Retina (tissue), 1 donor: ENCODE measurements at regions not wholly inside any gene's neighbourhood (a gene's known extent, or its start where the extent isn't known, plus 50 kb on each side); places are given as distances from the start of the nearest gene placed in this dataset.
A peak's percentile ranks its signal among the peaks of the same experiment; 100 is the strongest.

Experiments
- DNase-seq: peaks from one replicate; pipeline ENCODE4 v3.0.0-alpha.2; 2016

DNA sequence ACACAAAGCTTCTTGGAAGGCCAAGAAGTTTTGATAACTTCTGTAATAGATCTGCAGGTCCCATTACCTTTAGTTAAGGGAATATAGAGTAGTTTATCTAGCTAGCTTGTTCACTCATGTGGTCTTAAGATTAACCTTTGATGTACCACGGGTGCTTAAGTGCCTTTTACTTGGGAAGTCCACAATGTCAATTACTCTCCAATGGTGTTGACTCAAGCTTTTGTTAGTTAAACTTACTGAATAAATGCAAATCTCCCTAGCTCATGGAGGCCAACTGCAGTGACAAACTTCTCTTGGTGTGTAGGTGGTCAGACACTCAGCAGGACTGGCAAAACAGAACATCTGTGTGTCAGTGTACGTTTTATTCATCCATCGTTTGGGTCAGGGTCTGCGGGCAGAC, 501.5 kb downstream of the ELAVL2 start:
- no peak for DNase-seq

DNA sequence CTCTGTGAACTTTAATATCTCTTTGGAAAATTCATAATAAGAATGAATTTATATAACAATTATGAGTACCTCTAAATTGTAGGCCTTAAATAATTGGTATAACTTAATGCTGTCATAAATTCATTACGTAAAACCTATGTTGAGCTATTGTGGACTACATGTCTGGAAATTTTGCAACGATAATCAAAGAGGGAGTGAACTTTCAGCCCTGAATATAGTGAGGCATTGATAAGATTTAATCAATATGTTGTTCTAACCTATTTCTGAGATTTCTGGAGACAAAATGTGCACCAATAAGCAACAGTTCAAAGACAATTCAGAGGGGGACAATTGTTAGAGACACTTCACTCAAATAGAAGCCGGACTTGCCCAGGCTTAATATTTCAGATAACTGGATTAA, 499.4 kb downstream of the ELAVL2 start:
- DNase-seq = no peak

DNA sequence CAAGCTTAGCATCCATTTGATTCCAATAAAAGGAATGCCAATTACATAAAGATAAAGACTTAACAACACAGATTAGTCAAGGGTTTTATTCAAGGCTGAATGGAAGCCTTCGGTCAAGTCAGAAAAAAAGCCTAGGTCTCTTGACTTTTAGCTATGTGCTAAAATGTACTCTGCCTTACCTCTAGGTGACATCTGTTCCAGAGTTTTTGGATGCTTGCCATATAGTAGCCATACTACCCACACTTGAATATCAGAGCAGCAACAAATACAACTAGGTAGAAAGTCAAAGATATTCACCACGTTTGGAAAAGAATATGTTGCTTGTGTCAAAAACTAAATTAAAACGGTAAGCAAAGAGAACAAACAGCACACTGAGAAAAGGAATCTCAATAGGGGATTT, 484.7 kb downstream of the ELAVL2 start:
- DNase-seq = no peak

DNA sequence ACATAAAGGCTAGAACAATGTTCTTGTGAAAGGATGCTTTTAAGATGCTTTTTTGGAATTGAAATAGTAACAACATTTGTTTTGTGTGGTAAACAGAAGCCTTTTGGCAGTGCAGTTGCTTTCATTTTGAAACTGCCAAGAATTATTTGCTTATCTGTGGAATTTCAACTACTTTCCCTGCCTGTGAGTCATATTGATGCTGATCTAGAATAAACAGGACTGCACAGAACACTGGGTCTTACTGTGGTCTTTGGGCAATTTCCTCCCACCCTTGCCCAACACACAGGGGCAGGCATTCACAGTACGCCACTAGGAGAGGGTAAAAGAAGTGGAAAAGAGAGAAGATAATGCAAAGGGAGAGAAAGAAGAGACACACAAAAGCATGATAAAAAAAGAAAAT, 483.7 kb downstream of the ELAVL2 start:
- no peak for DNase-seq

DNA sequence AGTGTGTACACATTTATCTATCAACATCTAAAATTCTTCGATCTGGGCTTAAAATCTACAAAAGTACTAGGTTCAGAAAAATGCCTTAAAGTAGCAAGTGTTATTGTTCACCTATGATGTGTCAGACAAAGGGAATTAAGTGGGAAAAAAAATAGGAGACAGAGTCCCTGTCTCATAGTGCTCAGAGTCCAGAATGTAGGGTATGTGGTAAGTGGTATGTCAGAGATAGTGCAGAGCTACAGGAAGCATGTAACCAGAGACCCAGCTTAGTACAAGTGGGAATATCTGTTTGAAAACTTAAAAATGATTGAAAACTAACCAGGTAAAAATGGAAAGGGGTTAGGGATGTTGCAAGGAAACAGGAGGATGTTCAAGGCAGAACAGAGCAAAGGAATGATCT, 482.8 kb downstream of the ELAVL2 start:
- no peak for DNase-seq

DNA sequence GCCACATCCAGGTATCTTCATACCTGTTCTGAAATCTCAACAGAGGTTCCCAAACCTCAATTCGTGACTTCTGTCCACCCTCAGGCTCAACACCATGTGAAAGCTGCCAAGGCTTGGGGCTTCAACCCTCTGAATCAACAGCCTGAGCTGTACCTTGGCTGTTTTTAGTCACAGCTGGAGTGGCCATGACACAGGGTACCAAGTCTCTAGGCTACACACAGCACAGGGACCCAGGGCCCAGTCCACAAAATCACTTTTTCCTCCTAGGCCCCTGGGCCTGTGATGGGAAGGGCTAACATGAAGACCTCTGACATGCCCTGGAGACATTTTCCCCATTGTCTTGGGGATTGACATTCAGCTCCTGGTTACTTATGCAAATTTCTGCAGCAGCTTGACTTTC, 464.9 kb downstream of the ELAVL2 start:
- no peak for DNase-seq

DNA sequence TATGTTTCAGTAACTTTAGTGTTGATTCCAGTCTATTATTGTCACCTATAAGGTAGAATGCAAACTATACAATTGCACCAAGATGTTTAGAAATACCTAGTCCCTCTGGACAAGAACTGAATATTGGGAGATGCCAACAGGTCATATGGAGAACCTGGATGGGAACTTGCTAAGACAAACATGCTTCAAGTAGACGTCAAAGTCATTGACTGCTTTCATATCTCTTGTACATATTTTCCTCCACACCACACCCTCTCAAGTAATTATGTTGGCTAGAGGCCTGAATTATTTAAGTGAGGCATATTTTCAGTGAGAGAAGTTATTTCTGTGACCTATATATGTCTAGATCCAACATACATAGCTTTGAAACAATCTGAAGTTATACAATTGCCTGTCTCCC, 453.3 kb downstream of the ELAVL2 start:
- no peak for DNase-seq

DNA sequence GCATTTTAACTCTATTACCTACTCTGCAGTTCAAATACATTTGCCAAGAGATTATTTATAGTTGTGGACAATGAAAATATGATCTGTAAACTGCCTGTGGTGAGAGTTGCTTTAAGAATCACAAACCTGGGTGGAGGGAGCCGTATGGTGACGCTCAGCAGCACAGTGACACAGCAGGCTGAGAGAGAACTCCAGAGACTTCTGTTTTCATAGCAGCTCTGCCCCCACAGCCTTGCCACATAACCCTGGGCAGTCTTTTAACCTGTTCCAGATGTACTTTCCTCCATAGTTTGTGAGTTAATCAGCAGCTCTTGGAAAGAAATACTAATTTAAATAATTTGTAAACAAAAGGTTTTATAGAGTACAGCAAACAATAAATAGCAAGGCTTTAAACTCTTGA, 450.5 kb downstream of the ELAVL2 start:
- no peak for DNase-seq

DNA sequence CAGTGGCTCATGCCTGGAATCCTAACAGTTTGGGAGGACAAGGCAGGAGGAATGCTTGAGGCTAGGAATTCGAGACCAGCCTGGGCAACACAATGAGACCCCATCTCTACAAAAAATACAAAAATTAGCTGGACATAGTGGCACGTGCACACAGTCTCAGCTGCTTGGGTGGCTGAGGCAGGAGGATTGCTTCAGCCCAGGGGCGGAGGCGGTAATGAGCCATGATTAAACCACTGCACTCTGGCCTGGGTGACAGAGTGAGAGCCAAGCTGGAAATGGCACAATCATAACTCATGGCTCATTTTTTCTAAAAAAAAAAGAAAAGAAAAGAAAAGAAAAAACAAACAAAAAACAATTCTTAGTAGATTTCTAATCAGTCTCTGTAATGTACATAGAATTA, 446.2 kb downstream of the ELAVL2 start:
- no peak for DNase-seq

DNA sequence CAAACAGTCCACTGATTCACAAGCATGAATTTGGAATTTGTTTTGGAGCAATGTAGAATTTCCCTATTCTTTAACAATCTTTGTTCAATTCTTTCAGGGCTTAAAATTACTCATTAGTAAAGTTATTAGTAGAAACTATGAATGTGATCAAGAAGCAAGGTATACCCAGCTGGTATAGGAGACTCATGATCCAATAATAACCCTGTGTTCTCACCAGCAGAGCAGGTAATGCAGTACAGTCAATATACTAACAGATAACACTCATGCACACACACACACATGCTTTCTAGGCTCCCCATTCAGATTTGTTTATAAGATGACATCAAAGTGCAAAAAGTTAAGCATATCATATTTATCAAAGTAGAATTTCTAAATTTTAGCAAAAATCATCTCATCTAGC, 445.2 kb downstream of the ELAVL2 start:
- DNase-seq = no peak

DNA sequence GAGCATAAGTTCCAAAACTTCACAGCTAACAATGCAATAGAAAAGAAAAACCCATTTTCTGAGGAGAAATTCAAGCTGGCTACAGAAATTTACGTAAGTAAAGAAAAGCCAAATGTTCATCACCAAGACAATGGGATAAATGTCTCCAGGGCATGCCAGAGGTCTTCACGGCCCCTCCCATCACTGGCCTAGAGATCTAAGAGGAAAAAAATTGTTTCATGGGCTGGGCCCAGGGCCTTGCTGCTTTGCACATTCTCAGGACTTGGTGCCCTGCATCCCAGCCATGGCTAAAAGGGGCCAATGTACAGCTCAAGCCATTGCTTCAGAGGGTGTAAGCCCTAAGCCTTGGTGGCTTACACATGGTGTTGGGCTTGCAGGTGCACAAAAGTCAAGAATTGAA, 443.6 kb downstream of the ELAVL2 start:
- no peak for DNase-seq

DNA sequence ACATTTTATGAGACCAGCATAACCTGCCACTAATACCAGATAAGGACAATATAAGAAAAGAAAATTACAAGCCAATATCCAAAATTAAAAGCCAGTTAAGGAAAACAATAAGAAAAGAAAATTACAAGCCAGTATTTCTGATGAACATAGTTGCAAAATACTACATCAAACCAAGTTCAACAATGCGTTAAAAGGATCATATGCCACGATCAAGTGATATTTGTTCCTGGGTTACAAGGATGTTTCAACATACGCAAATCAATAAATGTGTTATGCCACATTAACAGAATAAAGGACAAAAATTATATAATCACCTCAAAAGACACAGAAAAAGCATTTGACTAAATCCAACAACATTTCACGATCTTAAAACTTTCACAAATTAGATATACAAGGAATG, 431.9 kb downstream of the ELAVL2 start:
- DNase-seq = no peak

DNA sequence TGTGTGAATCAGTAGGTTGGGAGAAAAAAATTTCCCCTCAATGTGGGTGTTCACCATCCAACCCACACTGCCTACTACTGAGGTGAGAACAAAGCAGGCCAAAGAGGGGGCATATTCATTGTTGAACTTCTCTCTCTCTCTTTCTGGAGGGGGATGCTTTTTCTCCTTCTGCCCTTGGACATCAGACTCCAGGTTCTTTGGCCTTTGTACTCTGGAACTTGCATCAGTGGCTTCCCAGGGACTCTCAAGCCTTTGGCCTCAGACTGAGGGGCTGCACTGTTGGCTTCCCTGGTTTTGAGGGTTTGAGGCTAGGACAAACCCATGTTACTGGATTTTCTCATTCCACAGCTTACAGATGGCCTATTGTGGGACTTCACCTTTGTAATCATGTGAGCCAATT, 417.2 kb downstream of the ELAVL2 start:
- no peak for DNase-seq

DNA sequence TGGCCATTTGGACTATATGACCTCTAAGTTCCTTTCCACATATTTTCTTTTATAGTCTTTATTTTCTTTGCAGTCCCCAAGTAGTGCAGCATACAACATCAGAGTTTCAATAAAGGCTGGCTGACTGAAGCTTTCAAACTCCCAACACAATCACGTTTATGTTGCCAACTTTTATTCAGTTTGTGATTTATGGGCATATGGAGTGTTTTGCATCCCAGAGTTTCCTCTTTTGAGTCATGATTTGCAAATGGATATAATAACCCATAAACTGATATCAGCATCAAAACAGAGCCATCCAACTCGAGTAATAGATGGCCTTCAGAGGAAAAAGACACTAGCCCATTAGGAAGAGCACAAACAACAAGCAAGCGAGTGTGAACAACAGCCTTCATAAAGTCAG, 414.0 kb downstream of the ELAVL2 start:
- no peak for DNase-seq

DNA sequence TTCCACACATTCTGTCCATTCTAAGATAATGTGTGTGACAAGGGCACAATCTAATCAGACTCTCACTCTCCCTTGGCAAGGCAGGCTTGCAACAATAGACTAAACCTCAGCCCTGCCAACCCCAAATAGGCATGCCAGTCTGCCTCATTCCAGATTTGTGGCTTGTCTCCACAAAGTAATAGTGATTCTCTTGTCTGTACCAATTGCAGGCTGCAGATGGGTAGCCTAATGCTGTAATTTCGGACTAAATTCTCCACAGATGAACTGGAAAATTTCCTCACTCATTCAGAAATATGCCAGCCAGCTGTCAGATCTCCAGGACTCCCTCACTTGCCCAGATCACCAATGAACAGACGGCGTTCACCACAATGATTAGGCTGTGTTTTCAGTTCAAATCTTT, 413.6 kb downstream of the ELAVL2 start:
- no peak for DNase-seq

DNA sequence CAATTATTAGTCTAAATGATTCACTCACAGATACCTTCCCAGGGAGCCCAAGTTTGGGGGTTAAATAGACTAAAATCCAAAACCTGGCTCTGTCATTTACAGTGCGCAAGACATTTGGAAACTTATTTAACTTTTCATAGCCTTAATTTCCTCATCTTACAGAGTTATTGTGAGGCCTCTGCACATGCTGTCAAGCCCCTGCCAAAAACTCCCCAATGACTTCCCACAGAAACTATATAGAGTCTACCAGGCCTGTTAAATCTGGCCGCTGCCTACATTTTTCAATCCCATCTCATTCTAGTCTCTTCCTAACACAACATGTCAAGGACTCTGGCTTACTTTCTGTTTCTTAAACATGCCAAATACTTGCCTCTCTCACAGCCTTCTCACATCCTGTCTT, 412.5 kb downstream of the ELAVL2 start:
- DNase-seq = no peak

DNA sequence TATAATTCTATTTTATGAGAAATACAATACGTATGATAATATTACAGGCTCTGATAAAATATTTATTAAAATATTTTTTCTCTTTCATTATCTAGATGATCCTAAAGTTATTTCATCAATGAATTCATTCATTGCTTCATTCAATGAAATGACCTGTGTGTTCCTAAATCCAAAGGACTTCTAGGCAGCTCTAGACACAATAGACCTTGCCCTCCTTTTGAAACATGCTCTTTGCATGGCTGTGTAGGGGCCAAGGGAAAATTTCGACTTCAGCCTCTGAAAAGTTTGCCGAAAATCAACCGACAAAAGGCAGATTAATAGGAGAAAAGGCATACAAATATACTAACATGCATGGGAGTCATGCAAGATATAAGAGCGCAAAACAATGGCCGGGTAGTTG, 402.0 kb downstream of the ELAVL2 start:
- no peak for DNase-seq

DNA sequence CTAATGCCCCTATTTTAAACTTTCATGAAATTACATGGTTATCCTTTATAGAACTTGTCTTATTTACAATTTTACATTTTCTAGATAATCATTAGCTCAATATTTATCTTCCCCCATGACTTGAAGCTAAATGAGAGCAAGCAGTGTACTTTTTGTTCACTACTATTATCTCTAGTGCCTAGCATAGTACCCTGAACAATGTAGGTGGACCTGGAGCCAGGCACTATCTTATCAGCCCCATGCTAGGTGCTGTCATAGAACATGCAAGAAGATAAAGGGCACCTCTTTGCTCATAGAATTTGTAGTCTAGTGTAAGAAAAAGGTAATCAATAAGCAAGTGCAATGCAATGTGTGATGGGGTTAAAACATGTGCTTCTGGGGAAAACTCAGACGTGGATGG, 399.9 kb downstream of the ELAVL2 start:
- DNase-seq = no peak

DNA sequence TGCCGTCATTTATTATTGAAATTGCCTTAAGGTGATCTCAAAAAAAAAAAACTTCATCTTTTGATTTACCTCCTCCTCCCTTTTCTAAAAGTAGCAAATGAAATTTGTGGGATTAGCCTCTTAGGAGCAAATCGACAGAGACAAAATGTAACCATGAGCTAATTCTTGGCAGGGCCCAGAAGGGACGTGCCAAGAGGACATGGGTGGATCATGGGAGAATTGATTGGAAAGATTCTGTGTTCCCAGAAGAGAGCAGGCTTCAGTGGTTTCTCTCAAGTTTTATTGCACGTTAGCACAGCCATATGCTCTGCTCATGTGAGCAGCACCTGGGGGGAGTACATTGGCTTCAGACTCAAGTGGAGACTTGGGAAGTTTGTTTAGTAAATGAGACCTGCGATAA, 394.6 kb downstream of the ELAVL2 start:
- DNase-seq = no peak

DNA sequence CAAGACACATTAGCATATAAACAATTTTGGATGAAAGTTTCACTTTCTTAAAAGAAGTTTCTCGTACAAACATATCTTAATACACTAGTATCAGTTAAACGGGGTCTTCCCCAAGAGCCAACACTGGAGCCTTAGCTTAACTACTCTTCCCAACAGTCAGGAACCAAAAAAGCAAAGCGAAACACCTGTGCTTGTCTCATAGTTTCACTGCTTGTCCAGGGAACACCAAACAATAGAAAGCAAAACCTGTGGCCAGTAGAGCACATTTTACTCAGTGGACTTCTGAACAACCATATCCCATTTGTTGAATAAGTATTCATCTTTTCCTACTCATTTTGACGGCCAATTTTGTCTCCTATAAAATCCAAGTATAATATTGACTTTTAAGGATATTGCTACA, 391.4 kb downstream of the ELAVL2 start:
- DNase-seq = no peak

DNA sequence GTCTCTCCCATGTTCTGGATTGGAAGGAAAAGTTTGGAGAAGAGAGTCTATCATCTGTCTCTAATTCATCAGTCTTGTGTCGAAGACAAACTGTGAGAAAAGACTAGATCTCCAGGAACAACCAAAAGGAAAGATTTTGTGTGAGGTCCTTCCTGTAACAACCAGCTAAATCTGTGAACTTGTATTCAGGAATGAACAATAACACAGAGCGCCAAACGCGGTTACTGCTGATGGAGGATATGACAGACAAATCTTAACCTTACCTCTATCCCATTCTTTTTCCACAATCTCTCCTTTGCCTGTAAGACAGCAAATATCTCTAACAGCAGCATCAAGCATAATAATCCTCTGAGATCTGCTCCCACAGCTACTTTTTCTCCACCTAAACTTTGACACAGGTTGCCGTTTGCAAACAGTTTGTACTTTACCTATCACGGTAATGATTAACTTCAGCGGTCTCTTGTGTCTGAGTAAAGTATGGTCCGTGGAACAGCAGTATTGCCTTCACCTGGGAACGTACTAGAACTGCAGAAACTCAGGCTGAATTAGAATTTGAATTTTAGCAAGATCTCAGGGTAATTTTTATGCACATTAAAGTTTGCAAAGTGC, 387.6 kb downstream of the ELAVL2 start:
- no peak for DNase-seq

DNA sequence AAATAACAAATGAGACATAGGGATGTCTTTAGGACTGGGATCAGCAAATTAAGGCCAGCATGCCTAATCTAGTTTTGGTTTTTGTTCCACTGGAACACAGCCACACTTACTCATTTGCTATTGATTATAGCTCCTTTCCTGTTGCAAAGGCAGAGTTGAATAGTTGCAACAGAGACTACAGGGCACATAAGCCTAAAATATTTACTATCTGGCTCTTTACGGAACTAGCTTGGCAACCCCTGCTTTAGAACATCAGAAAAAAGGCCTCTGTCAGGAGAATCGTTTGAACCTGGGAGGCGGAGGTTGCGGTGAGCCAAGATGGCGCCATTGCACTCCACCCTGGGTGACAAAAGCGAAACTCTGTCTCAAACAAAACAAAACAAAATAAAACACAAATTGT, 384.8 kb downstream of the ELAVL2 start:
- no peak for DNase-seq

DNA sequence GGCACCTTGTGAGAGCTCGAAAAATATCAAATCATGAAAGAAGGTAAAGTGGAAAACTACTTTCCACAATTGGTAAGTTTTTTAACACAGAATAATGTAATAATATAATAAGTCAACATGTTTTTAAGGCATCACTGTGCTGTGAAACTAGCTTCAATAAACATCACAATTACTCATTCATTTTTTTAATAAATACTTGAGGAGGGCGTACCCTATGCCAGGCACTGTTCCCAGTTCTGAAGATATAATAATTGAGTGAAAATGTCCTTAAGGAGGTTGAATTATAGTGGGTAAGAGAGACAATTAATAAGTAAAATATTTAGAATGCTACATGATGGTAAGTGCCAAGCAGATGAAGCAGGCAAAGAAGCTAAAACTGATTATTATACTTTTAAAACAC, 381.4 kb downstream of the ELAVL2 start:
- no peak for DNase-seq

DNA sequence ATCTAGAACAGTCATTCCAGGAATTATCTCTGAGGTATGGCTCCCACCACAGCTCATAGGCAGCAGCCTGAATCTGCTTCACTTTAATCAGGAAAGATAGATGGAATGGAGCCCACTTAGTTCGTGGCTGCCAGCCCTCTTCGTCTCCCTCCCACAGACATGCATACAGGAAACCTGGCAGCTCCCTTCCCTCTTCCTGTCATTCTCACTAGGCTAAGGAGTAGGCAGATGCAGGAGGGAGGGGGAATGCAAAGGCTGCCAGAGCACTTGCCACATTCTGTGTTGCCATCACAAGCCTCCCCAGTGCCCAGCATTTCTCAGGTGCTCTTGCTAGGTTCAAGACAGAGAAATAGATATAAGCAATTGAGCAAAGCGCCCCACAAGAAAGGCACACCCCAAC, 378.9 kb downstream of the ELAVL2 start:
- DNase-seq = peak; percentile 10

DNA sequence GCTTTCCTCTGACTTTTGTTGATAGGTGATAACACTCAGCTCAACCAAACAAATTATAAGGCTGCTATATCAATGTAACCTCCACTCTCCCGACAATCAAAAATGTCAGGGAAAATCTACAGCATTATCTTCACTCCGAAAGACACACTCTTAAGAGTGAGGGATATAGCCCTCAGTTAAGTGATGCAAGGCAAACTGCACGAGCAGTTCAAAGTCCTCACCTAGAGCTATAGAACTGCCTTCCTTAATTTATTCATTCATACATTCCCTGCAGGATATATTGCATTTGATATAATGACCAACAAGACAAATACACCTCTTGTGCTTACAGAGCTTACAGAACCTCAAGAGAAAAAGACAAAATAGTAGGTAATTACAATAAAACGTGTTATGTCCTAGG, 378.1 kb downstream of the ELAVL2 start:
- no peak for DNase-seq

DNA sequence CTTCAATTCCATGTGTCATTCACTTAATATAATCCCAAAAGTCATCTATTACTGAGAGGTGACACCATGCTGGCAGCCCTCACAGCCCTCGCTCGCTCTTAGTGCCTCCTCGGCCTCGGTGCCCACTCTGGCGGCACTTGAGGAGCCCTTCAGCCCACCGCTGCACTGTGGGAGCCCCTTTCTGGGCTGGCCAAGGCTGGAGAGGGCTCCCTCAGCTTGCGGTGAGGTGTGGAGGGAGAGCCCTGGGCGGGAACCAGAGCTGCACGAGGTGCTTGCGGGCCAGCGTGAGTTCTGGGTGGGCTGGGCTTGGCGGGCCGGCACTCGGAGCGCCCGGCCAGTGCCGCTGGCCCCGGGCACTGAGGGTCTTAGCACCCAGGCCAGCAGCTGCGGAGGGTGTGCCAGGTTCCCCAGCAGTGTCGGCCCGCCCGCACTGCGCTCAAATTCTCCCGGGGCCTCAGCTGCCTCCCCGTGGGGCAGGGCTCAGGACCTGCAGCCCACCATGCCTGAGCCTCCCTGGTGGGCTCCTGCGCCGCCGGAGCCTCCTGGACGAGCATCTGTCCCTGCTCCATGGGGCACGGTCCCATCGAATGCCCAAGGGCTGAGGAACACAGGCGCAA, 374.1 kb downstream of the ELAVL2 start:
- no peak for DNase-seq
